ENCODE measurements at regions not wholly inside any gene's neighbourhood (a gene's known extent, or its start where the extent isn't known, plus 50 kb on each side); places are given as distances from the start of the nearest gene placed in this dataset.

- TF ChIP-seq PTRF (tag; IDR thresholded peaks at IDR 0.05) (no peak), TAL1 (IDR thresholded peaks at IDR 0.05) (no peak), SMARCA4 (IDR thresholded peaks at IDR 0.05) (no peak), CEBPB (tag; IDR thresholded peaks at IDR 0.05) (peak; percentile 67; the same call in 1 of the 2 replicates), ZNF24 (IDR thresholded peaks at IDR 0.05) (peak; percentile 65; the same call in 1 of the 2 replicates), DNMT1 (IDR thresholded peaks at IDR 0.05) (no peak), ZNF639 (CRISPR knock-in tag; conservative IDR thresholded peaks at IDR 0.05 in 1 of 2, IDR thresholded peaks at IDR 0.05 in 1 of 2) (no peak), STAG1 (CRISPR knock-in tag; IDR thresholded peaks at IDR 0.05; ENCODE audit: borderline replicate concordance) (no peak), MEIS2 (IDR thresholded peaks at IDR 0.05; ENCODE audit: partially characterized antibody) (peak; percentile 93), STAT5A (IDR thresholded peaks at IDR 0.05; ENCODE audit: borderline replicate concordance, low read length) (no peak), ZBTB34 (CRISPR knock-in tag; IDR thresholded peaks at IDR 0.05) (no peak)
These were observed 226.1 kb upstream of the RREB1 start (continued) for GRCh38 chr6:6881438-6882225.

All from K562 (cell line).